NCI-H146 treated with DMSO at 0.1 percent for 48 hours (cell line): ENCODE measurements at regions not wholly inside any gene's neighbourhood (a gene's known extent, or its start where the extent isn't known, plus 50 kb on each side); places are given as distances from the start of the nearest gene placed in this dataset.

Source experiments
- DNase-seq: peaks from one replicate; lab custom pipeline; 2025; ENCODE audit not compliant: unreplicated experiment; lab: John Stamatoyannopoulos, UW

DNA sequence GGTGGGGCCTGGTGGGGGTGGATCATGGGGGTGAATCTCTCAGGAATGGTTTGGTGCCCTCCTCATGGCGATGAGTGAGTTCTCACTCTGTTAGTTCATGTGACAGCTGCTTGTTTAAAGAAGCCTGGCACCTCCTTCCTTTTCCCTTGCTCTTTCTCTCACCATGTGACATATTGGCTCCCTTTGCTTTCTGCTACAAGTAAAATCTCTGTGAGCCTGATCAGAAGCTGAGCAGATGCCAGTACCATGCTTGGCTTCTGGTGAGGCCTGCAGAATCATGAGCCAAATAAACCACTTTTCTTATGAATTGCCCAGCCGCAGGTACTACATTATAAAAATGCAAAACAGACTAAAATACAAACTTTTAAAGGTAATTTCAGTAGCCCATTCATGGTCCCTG, 73.4 kb upstream of the TEX51 start:
- no peak for DNase-seq

DNA sequence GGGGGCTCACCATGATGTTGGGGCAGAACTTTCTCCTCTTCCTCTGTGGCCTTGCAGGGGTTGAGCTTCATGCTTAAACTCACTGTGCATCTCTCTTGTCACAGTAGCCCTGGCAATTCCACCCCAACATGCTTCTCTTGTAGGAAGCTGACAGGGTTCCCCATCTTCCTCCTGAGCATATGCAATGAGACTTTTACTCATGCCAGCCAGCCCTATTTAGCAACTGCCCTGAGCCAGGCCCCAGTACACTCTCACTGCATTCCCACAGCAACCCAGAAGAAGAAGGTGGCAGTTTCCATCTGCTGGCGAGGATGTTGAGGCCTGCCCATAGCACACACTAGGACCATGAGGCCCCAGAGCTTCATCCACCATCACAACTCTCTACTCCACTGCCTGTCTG, 72.2 kb upstream of the TEX51 start:
- DNase-seq = no peak

DNA sequence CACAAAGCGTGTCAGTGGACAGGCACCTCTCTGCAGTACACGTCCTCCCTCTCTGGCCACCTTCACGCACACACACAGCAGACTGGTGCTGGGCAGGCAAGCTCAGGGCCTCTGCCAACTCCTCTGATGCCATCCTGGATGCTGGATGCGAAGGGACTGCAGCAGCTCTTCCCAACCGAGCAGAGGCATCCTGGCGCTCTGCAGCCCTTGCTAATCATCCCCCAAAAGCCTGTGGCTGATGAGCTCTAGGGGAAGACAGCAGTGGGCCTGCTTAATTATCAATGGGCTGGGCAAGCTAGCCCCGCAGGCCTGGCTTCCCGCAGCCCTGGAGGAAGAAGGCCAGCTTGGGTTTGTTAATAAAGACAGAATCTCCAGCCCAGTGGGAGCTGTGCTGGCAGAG, 71.3 kb upstream of the TEX51 start:
- DNase-seq = no peak

DNA sequence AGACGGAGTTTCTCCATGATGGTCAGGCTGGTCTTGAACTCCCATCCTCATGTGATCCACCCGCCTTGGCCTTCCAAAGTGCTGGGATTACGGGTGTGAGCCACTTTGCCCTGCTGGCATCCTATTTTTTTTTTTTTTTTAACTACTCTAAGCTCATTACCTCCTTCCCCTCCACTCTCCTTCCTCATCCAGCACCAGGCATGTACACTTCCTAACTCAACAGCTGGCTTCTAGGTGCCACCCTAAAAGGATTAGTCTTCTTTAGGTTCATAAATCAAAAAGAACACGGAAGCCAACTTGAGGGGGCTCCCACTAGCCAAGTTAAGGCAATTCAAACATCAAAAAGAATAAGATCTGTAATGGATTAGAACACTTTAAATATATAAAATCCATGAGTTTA, 70.6 kb upstream of the TEX51 start:
- no peak for DNase-seq

DNA sequence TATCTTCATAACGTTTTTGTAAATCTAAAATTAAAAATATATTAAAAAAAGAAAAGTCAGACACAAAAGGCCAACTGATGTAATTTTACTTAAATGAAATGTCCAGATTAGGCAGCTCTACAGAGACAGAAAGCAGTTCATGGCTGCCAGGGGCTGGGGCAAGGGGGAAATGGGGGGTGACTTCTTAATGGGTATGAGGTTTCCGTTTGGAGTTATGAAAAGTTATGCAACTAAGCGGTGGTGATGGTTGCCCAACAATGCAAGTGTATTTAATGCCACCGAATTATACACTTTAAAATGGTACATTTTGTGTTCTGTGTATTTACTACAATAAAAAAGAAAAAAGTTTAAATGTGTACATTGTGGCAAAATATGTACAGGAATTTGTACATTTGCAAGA, 70.2 kb upstream of the TEX51 start:
- DNase-seq = no peak

DNA sequence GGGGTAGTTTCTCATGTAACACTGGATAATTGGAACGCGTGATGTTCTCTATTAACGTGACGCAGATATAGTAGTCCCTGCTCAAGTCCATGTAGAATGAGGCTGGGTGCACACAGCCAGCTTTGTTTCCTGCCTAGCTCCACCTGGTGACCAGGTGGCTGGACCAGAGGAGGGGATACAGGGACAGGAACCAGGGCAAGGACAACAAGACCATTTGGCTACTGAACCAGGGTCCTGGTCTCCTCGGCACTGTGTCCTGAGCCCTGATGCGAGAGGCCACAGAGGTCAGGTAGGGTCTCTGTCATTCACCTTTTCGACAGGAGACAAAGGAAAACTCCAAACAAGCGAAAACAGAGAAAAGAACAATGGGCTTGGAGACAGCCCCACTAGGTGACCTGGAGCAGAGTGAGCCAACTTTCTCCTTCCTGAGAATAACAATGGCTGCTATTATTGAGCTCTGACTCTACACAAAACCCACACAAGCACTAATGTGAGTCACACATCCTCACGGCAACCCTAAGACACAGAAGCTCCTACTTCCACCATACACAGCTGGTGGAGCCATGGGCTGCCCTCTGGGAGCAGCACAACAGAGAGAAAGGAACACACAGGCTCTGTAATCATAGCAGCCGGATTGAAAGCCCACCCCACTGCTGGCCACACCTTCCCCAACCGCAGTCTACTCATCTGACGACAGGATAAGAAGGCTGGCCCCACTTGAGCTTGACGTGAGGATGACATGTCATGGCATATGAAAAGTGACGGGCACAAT, 67.3 kb upstream of the TEX51 start:
- DNase-seq = no peak

DNA sequence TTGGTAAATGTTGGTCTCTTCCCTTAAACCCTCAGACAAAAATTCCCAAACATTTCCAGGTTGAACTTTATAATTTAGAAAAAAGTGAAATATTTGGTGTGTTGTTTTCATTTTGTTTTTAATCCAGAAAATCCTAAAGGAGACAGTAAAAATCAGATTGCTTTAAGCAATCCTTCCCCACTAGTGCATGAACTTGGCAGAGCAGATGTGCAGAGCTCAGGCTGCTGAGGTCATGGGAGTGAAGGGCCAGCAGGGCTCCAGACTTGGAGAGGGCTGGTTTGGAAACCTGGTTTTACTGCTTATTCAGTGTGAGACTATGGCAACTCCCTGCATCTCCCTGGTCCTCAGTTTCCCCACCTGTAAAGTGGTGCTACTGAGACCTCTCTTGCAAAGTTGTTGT, 66.7 kb upstream of the TEX51 start:
- no peak for DNase-seq

DNA sequence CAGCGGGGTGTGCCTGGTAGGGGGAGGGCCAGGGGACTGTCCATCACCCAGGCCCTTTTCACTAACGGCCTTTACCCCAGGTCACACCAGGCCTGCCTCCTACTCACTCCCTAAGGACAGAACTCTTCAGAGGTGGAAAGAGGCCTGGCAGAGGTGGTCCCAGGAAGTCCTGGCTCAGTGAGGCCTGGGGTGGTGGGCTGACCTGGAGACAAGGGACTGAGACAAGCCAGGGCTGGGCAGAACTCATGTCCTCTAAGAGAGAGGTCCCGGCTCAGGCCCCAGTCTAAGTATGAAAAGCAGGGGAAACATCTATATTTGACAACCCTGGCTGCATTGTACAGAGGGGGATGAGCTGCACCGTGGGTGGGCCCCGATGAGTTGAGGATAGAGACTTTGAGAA, 65.9 kb upstream of the TEX51 start:
- DNase-seq = no peak

DNA sequence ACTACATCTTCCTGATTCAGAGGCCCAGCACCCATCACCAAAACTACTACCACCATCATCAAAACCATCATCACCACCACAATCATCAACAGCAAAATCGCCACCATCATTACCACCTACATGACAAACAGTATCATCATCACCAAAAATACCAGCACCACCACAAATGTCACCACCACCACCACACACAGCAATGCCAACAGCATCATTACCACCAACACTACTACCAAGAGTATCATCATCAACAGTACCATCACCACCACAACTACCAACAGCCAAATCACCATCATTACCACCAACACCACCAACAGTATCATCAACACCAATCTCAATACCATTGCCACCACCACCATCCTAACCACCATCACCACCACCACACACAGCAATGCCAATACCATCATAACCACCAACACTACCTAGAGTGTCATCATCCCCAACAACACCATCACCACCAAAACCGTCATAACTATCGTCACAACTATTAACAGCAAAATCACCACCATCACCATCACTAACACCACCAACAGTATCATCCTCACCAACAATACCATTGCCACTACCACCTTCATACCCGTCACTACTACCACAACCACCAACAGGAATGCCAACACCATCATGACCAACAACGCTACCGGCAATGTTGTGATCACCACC, 64.6 kb upstream of the TEX51 start:
- no peak for DNase-seq

DNA sequence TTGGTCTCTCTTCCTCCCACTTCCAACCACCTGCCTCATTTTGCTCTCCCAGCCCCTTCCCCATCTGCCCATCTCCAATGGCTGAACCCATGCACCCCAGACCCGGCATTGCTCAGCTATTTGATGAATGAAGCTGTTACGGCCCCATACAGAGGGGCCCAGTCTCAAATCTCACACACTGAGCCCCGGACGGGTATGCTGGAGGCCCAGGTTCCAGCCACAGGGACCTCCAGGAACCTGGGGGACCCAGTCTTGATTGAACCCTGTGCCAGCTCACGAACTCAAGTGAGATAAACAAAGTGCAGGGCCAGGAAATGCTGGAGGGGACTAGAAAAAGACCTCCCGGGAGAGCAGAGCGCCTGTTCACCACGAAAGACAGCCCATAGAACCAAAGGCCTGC, 63.4 kb upstream of the TEX51 start:
- no peak for DNase-seq

DNA sequence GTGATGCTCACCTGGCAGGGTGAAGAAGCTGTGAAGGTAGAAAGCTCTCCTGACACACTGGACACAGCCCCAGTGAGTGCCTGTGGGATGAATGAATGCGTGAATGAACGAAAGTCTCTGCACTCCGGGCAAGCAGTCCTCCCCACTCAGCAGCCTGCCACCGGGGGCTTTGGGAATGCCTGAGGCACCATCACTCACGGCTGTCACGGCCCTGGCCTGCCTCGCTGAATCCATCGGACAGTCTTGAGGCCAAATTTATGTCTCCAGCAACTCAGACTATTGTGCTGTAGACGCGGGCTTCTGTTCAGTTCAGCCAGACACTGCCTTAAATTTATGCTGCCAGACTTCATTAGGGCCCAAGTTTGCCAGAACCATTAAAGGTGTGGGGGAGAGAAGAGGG, 62.9 kb upstream of the TEX51 start:
- no peak for DNase-seq

DNA sequence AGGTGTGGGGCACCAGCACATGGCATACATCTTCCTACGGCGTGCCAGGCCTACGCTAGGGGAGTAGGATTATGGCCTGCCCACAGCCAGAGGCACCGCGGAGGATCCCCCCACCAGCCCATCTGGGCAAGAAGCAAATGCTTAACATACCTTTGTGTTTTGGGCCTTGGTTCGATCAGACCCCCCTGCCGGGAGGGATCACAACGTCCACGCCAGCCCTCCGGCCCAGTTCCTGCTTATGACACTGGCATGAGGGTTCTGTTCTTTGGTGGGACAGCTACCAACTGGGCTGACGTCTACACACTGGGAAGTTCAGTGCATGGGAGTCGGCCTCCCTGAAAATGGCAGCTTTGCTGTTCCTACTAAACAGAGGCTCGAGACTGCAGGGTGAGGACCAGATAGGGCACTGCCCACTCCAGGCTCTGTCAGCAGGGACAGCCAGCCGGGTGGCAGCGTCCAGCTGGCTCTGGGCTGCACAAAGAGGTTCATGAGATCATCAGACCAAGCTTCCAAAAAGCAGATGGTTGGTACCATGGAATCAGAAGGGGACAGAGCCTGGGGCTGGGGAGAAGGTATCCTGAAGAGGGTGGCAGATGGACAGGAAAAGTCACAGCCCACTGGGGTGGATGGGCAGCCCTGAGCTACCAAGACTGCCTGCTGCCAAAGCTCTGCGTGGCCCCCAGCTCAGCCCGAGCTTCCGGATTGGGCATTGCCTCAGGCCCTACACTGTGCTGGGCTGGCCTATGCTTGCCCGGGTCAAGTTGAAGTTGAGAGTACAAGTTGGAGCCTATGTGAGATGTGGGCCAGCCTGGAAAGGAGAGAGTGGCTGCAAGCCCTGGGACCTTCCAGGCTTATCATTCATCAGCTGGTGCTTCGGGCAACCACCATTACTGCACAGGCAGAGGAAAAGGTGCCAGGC, 61.7 kb upstream of the TEX51 start:
- DNase-seq = no peak

DNA sequence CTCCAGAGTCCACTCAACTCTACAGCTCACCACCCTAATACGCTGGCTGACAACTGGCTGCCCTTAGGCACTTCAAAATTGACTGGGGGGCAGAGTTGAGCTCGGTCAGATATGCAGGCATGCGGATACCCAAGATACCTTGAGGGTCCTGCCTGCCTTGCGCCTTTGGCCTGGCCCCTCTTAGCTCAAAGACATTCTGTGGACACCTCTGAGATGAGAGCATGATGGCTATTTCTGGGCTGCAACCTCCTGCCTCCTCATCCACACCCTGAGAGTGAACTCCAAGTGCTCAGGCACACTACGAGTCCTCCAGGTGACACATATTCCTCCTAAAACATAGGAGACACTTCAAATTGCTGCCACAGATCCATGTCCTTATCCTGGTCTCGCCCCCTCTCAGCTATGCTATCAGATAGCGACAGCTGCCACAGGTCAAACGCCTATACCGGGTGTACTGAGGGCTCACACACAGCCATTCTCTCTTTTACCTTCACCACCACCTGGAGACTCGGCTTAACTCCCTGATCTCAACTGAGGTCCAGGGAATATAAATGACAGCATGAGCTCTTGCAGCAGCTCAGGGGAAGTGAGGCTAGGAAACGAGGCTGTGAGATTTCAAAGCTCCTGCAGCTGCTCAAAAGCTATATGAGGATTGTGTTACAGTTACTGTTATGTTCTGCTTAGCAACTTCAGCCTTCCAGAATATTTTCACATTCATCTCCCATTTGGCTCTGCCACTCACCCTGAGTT, 60.5 kb upstream of the TEX51 start:
- no peak for DNase-seq

DNA sequence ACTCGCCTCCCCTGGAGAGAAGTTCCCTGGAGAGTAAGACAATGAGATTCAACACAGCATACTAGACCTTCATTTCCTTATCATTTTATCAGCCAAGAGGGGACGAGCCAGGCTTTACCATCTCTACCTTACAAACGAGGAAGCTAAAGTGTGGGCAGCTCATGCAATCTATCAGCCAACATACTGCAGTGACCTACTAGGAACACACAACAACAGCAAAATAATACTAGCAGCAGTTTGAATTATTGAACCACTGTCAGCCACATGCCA, 60.0 kb upstream of the TEX51 start:
- no peak for DNase-seq

DNA sequence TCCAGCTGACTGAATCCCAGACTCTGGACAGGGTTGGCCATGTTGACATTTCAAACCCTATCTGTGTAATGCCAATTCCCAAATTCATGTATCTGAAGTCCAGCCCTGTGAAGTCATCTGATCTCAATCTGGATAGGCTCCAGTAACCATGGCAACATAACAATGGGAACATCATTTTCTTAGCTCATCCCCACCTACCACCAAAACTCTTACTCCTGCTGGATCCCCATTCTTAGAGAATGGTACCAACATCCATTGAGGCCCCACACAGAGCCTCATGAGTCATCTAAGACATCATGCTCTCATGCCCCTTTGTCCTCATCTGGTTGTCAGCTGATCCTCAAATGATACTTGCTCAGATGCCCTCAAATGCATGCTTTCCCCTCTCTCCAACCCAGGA, 58.9 kb upstream of the TEX51 start:
- no peak for DNase-seq

DNA sequence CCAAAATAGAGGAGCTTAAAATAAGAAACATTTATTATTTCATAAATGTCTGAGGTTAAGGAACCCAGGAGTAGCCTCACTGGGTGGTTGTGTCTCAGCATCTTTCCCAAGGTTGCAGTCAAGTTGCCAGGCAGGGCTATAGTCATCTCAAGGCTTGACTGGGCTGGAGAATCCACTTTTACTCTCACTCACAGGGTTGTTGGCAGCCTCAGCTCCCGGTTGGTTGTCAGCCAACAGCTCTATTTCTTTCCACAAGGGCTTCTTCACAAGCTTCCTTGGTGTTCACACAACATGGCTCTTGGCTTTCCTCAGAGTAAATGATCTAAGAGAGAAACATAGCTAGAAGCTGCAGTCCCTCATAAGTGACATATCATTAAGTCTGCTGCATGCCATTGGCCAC, 55.6 kb upstream of the TEX51 start:
- DNase-seq = no peak

DNA sequence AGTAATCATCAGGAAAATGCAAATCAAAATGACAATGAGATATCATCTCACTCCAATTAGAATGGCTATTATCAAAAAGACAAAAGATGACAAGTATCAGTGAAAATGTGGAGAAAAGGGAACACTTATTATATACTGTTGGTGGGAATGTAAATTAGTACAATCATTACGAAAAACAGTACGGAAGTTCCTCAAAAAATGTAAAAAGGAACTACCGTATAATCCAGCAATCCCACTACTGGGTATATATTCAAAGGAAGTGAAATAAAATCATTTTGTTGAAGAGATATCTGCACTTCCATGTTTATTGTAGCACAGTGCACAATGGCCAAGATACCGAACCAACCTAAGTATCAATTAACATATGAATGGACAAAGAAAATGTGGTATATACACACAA, 52.4 kb upstream of the TEX51 start:
- DNase-seq = no peak
